Astrocyte of the spinal cord (primary cell): ENCODE measurements at regions not wholly inside any gene's neighbourhood (a gene's known extent, or its start where the extent isn't known, plus 50 kb on each side); places are given as distances from the start of the nearest gene placed in this dataset.

Experiments used
- DNase-seq: peaks from one replicate; pipeline ENCODE4 v3.0.0; 2011; ENCODE audit warnings: low read depth, low spot score
- H3K4me3 ChIP-seq: 2 replicates; pipeline ENCODE4 v1.5.1; 2011; ENCODE audit warnings: low read depth, mild to moderate bottlenecking, low read length, moderate library complexity
- CTCF ChIP-seq: IDR thresholded peaks from 2 replicates; pipeline ENCODE4 v1.5.1; 2012; ENCODE audit warnings: low read depth, mild to moderate bottlenecking, low read length, inconsistent platforms
- in situ Hi-C: cut with HindIII; loops from 2 replicates; pipeline ENCODE4 v1.10.0; 2017; ENCODE audit warnings: low sequenced_read_pairs

GRCh38 chr17:31748881-31749280 lies 110.2 kb downstream of the COPRS start:
- no peak for TF ChIP-seq CTCF
- no peak overlapping the region for H3K4me3 ChIP-seq
- no peak for DNase-seq
- in situ Hi-C loops = no loop called here

DNA sequence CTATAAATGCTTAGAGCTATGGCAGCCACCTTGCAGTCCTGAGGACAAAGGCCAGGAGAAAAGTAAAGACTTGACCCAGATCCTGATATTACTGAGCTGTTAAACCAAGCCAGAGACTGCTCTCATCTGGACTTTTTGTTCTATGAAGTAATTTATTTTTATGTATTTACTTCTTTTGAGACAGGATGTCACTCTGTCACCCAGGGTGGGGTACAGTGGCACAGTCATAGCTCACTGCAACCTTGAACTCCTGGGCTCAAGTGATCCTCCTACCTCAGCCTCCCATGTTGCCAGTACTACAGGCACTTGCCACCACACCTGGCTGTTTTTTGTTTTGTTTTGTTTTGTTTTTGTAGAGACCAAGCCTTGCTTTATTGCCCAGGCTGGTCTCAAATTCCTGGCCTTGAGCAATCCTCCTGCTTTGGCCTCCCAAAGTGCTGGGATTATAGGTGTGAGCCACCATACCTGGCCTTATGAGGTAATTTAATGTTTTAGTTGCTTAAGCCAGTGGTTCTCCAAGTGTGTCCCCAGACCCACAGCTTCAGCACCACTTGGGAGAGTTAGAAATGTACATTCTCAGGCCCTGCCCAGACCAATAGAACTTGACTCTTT lies 112.1 kb downstream of the COPRS start:
- no peak for DNase-seq
- in situ Hi-C loops = no loop called here
- no peak for TF ChIP-seq CTCF
- no peak overlapping the region for H3K4me3 ChIP-seq

DNA sequence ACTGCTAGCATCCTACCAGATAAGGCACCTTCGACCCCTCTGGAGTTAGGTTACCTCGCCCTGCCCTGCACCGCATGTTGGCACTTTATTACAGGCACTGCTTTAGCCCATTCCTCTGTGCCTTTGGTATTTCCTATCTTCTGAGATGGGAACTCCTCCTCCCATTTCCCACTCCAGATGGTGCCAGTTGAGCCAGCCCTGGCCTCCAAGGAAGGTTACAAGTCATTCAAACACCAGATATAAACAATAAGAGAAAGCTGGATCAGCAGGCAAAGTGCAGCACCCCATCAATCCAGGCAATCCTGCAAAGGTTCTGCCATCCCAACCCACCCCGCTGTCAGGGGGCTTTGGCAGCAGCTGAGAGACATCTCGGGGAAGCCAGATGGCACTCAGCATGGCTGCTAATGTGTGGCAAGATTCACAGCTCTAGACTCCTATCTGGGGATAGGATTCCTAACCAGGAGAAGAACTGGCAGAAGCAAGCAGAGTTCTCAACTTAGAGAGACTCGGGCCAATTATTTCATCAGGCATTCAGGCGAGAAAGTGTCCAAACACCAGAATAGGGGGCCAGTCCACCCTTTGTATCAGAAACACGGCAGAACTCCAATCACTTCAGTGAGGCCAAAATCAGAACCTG lies 113.0 kb downstream of the COPRS start:
- in situ Hi-C loops = no loop called here
- no peak for DNase-seq
- no peak overlapping the region for H3K4me3 ChIP-seq
- no peak for TF ChIP-seq CTCF

DNA sequence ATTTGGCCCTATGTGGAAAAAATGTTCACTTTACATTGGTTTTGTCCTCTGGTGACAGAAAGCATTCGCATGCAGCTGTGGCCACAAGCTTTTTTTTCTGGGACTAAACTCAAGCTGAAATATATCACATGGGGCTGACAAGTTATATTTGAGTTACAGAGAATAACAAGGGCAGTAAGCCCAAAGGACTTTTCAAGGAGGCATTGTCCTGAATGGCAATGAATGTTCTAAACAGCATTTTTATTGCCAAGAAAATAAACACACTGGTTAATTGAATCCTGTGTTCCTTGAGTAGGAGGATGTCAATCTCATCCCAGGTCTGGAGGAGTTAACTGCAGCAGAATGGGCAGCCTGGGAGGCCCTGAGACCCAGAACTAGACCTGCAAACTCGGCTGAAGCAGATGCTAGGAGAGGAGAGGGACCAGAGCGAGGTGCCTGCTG lies 114.5 kb downstream of the COPRS start:
- in situ Hi-C loops = no loop called here
- DNase-seq = no peak
- H3K4me3 ChIP-seq = no peak overlapping the region
- TF ChIP-seq CTCF = no peak

DNA sequence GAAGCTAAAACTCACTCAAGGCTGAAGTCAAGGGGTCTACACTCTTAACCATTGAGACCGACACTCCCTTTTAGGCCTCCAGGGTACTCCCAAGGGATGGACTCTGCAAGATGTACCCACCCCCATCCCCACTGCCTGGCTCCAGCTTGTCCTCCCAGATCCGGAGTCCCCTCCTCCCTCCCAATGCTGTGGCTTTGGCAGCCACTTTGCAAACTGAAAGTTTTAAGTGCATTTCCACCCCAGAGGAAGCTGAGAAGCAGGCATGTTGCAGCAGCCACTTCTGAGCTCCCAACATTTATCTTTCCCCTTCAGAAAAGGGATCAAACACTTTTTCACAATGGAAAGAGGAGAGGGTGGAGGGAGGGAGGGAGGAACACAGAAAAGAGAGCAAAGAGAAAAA lies 115.2 kb downstream of the COPRS start:
- in situ Hi-C loops = no loop called here
- TF ChIP-seq CTCF = no peak
- H3K4me3 ChIP-seq = no peak overlapping the region
- DNase-seq = peak; percentile 20

DNA sequence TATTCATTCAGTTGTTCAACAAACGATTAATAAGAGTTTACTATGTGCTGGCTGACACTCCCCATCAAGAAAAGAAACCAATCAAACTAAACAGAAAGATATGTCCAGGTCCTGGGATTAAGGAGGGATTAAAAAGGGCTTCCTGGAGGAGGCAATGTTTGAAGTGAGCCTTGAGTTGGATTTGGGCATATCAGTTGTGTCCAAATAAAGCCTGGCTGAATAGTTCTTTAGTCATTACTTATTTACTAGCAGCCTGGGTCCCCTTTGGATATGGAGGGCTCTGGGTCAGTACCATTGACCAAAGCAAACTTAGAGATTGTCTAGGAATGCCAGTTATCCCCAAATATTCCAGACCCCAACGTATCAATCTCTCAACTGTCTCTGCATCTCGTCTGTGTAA lies 117.7 kb downstream of the COPRS start:
- DNase-seq = no peak
- in situ Hi-C loops = no loop called here
- TF ChIP-seq CTCF = no peak
- no peak overlapping the region for H3K4me3 ChIP-seq
